PC-3 (cell line): ENCODE measurements at regions not wholly inside any gene's neighbourhood (a gene's known extent, or its start where the extent isn't known, plus 50 kb on each side); places are given as distances from the start of the nearest gene placed in this dataset.

Experiments
- EZH2phosphoT487 ChIP-seq: fragments of 300-600 bp; sonication (generic); IDR thresholded peaks from 2 replicates; pipeline ENCODE4 v1.6.1; 2018; ENCODE audit warnings: mild to moderate bottlenecking, antibody characterized with exemption, low read length, borderline replicate concordance
- TF ChIP-seq, protein P1 (sequence below): fragments of 300-600 bp; sonication (generic); conservative IDR thresholded peaks from 2 replicates; pipeline ENCODE4 v1.5.1; 2017; ENCODE audit warnings: antibody characterized with exemption, low read depth, mild to moderate bottlenecking, low read length

DNA sequence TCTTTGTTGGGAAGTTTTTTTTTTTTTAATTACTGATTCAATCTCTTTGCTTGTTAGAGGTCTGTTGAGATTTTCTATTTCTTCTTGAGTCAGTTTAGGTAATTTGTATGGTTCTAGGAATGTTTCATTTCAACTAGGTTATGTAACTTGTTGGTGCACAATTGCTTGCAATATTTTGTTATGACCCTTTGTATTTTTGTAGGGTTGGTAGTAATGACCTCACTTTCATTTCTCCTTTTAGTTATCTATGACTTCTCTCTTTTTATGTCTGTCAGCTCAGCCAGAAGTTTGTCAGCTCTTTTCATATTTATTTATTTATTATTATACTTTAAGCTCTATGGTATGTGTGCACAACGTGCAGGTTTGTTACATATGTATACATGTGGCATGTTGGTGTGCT, 51.1 kb upstream of the SLC24A3 start:
- TF ChIP-seq, protein P1, sequence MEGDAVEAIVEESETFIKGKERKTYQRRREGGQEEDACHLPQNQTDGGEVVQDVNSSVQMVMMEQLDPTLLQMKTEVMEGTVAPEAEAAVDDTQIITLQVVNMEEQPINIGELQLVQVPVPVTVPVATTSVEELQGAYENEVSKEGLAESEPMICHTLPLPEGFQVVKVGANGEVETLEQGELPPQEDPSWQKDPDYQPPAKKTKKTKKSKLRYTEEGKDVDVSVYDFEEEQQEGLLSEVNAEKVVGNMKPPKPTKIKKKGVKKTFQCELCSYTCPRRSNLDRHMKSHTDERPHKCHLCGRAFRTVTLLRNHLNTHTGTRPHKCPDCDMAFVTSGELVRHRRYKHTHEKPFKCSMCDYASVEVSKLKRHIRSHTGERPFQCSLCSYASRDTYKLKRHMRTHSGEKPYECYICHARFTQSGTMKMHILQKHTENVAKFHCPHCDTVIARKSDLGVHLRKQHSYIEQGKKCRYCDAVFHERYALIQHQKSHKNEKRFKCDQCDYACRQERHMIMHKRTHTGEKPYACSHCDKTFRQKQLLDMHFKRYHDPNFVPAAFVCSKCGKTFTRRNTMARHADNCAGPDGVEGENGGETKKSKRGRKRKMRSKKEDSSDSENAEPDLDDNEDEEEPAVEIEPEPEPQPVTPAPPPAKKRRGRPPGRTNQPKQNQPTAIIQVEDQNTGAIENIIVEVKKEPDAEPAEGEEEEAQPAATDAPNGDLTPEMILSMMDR = no peak
- no peak for TF ChIP-seq EZH2phosphoT487
